GM08714 (cell line): ENCODE measurements at regions not wholly inside any gene's neighbourhood (a gene's known extent, or its start where the extent isn't known, plus 50 kb on each side); places are given as distances from the start of the nearest gene placed in this dataset.
"Not testable (repeated sequence)": the region's sequence is repeated elsewhere in the genome, so short reads cannot be mapped to it uniquely, and the experiment has no call there.

Experiments
- H3K4me3 ChIP-seq: fragments of 200-500 bp; sonication (Bioruptor generic); 2 replicates; pipeline ENCODE4 v1.5.1; 2014; ENCODE audit warnings: mild to moderate bottlenecking, low read length, inconsistent platforms
- ZNF274 ChIP-seq: IDR thresholded peaks from 2 replicates; pipeline ENCODE4 v1.6.1; 2012; ENCODE audit warnings: mild to moderate bottlenecking, low read depth, low read length

- no peak for TF ChIP-seq ZNF274
- H3K4me3 ChIP-seq, result no peak overlapping the region
These were observed 650.0 kb downstream of the UTRN start for GRCh38 chr6:144935181-144935580.

DNA sequence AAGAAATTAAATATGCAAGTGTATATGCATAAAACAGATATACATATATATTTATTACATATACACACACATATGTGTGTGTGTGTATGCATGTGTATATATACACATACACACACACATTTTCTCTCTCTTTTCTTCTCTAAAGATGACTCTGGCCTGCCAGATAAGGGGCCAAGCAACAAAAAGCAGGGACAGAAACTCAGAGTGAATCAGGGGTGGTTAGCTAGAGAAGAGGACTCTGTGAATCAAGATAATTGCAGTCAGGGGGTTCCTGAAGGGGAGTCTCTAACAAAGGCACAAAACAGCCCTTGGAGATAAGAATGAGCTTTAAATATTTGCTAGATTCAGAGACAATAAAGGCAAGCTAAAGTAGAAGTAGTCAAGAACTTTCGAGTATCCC is 650.5 kb downstream of the UTRN start:
- H3K4me3 ChIP-seq, result no peak overlapping the region
- no peak for TF ChIP-seq ZNF274

DNA sequence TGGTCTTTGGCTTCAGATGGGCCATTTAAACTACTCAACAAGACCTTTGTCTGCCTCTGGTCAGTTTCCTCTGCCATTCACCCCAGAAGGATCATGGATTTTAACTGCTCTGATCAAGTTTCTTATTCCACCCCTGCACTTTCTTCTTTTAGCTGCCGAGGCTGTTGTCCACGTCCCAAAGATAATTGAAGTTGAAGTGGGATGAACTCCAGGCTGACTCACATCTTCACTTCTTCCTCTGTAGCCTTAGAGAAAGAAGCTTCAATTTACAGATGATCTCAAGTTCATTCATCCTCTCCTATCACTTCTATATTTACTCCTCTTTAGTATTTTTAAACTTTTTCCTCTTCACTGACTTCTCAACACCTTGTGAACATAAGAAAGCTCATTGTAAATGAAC is 651.6 kb downstream of the UTRN start:
- no peak overlapping the region for H3K4me3 ChIP-seq
- no peak for TF ChIP-seq ZNF274

DNA sequence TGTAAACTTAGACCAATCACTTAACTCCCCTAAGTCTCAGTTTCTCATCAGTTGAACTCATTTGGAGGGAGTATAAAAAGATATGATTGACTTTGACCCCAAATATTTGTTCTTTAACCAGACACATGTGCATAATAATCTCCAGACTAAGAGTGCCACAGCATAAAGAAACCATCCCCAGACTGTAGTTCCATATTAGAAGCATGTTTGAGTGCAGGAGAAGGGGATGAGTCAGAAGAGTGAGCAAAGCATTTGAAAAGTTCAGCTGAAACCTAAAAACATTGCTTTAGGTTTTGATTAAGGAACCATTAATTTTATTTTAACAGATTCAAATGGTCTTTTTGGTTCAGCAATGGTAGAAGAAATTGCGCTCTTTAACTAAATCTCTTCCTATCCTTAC is 654.8 kb downstream of the UTRN start:
- no peak overlapping the region for H3K4me3 ChIP-seq
- no peak for TF ChIP-seq ZNF274

DNA sequence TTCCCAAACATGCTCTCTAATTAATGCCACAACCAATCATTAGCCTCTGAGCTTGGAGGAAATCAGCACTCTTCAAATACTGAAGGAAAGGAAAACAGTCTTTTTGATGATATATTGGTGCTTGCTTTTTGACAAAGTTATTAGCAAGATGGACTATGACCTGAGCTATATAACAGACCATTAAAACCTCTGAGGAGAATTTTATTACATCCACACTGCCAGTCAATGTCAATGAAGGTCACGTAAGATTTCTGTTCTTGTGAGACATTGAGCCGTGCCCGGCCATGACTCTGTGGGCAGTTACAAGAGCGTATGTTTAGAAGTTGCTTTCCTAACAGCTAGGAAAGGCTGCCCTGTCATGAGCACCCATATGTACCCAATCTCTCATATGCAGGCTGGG is 659.0 kb downstream of the UTRN start:
- H3K4me3 ChIP-seq, result no peak overlapping the region
- TF ChIP-seq ZNF274, result no peak

DNA sequence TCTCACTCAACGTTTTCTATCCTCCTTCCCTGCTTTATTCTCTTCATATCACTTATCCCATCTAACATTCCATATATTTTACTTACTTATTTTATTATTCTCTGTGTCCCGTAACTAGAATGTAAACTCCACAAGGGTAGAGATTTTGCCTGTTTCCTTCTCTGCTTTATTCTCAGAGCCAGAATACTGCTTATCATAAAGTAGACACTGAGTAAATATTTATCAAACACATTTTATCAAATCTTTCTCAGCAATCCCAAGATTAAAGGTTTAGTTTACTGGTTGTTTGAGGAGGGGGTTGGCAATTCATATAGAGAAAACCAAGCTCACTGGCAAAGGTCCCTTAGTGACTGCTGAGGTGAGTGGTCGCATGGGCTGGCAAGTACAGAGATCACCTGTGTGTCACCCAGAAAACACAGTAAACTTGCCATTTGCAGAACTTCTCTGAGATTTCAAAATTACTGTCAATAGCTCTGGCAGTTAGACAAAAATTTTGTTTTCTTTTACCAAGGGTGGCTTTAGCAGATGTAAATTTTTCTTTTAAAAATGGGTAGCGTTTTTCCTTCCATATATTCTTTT is 662.4 kb downstream of the UTRN start:
- no peak for TF ChIP-seq ZNF274
- H3K4me3 ChIP-seq, result no peak overlapping the region

DNA sequence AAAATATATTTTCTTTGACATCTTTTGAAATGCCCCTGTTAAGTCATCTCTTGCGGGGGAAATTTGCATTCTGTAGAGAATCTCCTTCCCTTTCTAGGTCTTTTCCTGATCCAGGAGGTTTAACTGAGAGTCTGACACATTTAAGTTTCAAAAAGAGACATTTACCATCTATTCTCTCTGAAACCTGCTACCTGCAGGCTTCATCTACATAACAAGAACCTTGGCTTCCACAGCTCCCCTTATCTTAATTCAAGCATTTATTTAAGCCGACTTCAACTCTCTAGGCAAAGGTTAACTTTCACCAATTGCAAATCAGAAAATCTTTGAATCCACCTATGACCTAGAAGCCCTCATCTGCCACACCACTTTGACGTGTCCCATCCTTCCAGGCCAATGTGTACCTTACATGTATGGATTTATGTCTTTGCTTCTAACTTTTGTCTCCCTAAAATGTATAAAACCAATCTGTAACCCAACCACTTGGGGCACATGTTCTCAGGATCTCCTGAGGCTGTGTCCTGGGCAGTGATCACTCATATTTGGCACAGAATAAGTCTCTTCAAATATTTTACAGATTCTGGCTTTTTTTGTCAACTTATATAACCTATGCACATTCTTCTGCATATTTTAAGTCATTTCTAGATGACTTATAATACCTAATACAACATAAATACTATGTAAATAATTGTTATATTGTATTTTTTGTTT is 666.7 kb downstream of the UTRN start:
- no peak overlapping the region for H3K4me3 ChIP-seq
- no peak for TF ChIP-seq ZNF274

GRCh38 chr6:144952456-144953240 is 667.5 kb downstream of the UTRN start:
- no peak overlapping the region for H3K4me3 ChIP-seq
- TF ChIP-seq ZNF274, result no peak

- no peak overlapping the region for H3K4me3 ChIP-seq
- TF ChIP-seq ZNF274, result no peak
These were observed 668.6 kb downstream of the UTRN start for GRCh38 chr6:144953552-144954240.

GRCh38 chr6:144954241-144954556 is 669.1 kb downstream of the UTRN start:
- no peak overlapping the region for H3K4me3 ChIP-seq
- no peak for TF ChIP-seq ZNF274

GRCh38 chr6:144955392-144955791 is 670.3 kb downstream of the UTRN start:
- no peak for TF ChIP-seq ZNF274
- H3K4me3 ChIP-seq, result no peak overlapping the region

GRCh38 chr6:144955859-144956258 is 670.7 kb downstream of the UTRN start:
- no peak for TF ChIP-seq ZNF274
- no peak overlapping the region for H3K4me3 ChIP-seq

GRCh38 chr6:144956697-144957096 is 671.6 kb downstream of the UTRN start:
- not testable (repeated sequence) for H3K4me3 ChIP-seq

DNA sequence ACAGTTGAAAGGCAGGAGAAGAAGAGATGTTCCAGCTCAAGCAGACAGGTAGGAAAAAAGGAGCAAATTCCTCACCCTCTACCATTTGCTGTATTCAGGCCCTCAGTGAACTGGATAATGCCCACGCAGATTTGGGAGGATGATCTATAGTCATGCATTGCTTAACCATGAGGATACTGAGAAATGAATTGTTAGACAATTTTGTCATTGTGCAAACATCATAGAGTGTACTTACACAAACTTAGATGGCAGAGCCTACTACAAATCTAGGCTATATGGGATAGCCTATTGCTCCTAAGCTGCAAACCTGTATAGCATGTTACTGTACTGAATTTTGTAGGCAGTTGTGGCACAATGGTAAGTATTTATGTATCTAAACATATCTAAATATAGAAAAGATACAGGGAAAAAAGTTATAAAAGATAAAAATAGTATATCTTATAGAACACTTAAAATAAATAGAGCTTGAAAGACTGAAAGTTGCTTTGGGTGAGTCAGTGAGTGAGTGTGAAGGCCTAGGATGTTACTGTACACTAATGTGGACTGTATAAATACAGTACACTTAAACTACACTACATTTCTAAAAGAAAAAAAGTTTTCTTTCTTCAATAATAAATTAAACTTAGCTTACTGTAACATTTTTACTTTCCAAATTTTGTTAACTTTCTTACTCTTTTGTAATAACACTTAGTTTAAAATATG is 672.3 kb downstream of the UTRN start:
- TF ChIP-seq ZNF274, result no peak
- no peak overlapping the region for H3K4me3 ChIP-seq
